ENCODE measurements at regions not wholly inside any gene's neighbourhood (a gene's known extent, or its start where the extent isn't known, plus 50 kb on each side); places are given as distances from the start of the nearest gene placed in this dataset.

DNA sequence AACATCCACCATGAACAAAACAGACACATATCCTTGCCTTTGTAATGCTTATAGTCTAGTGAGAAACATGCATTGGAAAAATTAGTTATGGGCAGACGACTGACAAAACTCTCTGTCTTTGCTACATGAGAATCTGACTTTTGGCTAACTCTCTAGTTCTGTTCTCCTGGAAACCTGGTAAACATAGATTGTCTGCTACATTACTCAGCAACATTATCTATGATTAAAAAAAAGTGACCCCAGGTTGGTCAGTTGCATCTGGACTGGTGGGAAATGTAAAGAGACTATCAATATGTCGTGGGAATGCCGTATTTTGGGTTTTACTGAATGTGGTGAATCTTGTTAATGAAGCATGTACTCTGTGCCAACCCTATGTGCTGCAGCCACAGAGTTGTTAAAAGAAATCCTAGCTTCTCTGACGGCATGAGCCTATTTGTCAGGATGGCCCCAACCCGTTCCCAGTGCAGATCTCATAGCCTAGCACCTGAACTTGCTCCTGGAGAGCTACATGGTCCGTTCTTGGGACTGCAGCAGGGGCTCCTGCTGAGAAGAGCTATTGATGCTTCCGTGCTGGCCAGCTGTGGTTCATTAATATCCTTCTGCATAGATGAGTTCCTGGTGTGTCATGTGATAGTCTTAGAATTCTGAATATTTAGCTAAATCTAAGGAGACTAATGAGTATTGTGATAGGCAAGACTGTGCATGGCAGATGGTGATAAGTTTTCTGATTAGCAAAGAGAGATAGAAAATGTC lies 311.7 kb upstream of the ZNF717 start:
- TF ChIP-seq POLR2A (IDR thresholded peaks at IDR 0.05; ENCODE audit: low read length) (no peak), GATA1 (IDR thresholded peaks at IDR 0.05; ENCODE audit: low read depth, low read length) (no peak)

All from erythroblast (primary cell).